HG03196 (cell line): ENCODE measurements at regions not wholly inside any gene's neighbourhood (a gene's known extent, or its start where the extent isn't known, plus 50 kb on each side); places are given as distances from the start of the nearest gene placed in this dataset.

Experiments
- ATAC-seq: cut with Tn5 transposase; IDR thresholded peaks from one replicate; pipeline ENCODE4 v1.9.1; 2021; ENCODE audit not compliant: unreplicated experiment

GRCh38 chr4:10773010-10773409, 88.4 kb upstream of the CLNK start:
- no peak for ATAC-seq

- ATAC-seq, result no peak
Observed at GRCh38 chr4:10765386-10765785, 80.8 kb upstream of the CLNK start.

GRCh38 chr4:10762561-10762960, 78.0 kb upstream of the CLNK start:
- no peak for ATAC-seq

GRCh38 chr4:10761903-10762302, 77.3 kb upstream of the CLNK start:
- no peak for ATAC-seq

- no peak for ATAC-seq
Observed at GRCh38 chr4:10760086-10760485, 75.5 kb upstream of the CLNK start.

- no peak for ATAC-seq
Observed at GRCh38 chr4:10758906-10759305, 74.3 kb upstream of the CLNK start.

- ATAC-seq, result no peak
Observed at GRCh38 chr4:10753856-10754402, 69.4 kb upstream of the CLNK start.

- no peak for ATAC-seq
Observed at GRCh38 chr4:10753336-10753735, 68.8 kb upstream of the CLNK start.

- ATAC-seq, result no peak
Observed at GRCh38 chr4:10750714-10751113, 66.1 kb upstream of the CLNK start.

- peak; percentile 39 for ATAC-seq
Observed at GRCh38 chr4:10747186-10747585, 62.6 kb upstream of the CLNK start.

- ATAC-seq, result no peak
Observed at GRCh38 chr4:10746371-10747171, 62.0 kb upstream of the CLNK start.

GRCh38 chr4:10743357-10743756, 58.8 kb upstream of the CLNK start:
- peak; percentile 70 for ATAC-seq

- ATAC-seq, result peak; percentile 37
Observed at GRCh38 chr4:10741961-10742699, 57.6 kb upstream of the CLNK start.

- no peak for ATAC-seq
Observed at GRCh38 chr4:10740891-10741620, 56.5 kb upstream of the CLNK start.

GRCh38 chr4:10740251-10740650, 55.7 kb upstream of the CLNK start:
- no peak for ATAC-seq

GRCh38 chr4:10738826-10739489, 54.4 kb upstream of the CLNK start:
- no peak for ATAC-seq

- no peak for ATAC-seq
Observed at GRCh38 chr4:10737337-10737736, 52.8 kb upstream of the CLNK start.

- no peak for ATAC-seq
Observed at GRCh38 chr4:10736895-10737294, 52.3 kb upstream of the CLNK start.

GRCh38 chr4:10736266-10736665, 51.7 kb upstream of the CLNK start:
- ATAC-seq, result no peak

- no peak for ATAC-seq
Observed at GRCh38 chr4:10734697-10735096, 50.1 kb upstream of the CLNK start.
